ENCODE measurements at regions not wholly inside any gene's neighbourhood (a gene's known extent, or its start where the extent isn't known, plus 50 kb on each side); places are given as distances from the start of the nearest gene placed in this dataset.

DNA sequence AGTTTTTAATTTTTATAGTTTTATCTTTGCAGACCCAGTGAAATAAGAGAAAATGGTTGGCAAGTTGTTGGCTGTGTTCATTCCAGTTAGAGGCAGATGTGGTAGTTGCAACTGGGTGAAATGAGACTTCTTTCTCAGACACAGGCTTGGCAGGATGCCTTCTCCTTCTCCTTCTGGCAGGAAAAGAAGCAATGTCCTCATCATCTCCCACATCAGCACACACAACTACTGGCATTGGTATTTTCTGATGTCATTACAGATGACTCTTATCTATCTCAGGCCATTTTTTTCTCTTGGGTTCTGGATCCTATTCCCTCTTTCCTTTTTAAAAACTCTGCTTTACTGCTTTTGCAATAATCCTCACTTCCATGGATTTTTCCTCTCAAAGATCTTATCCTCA lies 103.3 kb upstream of the EDIL3 start:
- no peak for TF ChIP-seq POLR2A (IDR thresholded peaks at IDR 0.05; ENCODE audit: control extremely low read depth in 1 of 2, low read depth in 2 of 2, low read length in 2 of 2)
- no peak for TF ChIP-seq TAF1 (IDR thresholded peaks at IDR 0.05; ENCODE audit: low read depth, low read length)
- TF ChIP-seq, protein P1, sequence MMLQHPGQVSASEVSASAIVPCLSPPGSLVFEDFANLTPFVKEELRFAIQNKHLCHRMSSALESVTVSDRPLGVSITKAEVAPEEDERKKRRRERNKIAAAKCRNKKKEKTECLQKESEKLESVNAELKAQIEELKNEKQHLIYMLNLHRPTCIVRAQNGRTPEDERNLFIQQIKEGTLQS (IDR thresholded peaks at IDR 0.05; ENCODE audit: insufficient read depth, low read depth, low read length): no peak
- no peak for TF ChIP-seq EGR1 (IDR thresholded peaks at IDR 0.05; ENCODE audit: borderline replicate concordance, low read depth, low read length)
- TF ChIP-seq RNF2 (IDR thresholded peaks at IDR 0.05; ENCODE audit: borderline replicate concordance, low read depth, low read length, missing control alignments, poor library complexity, severe bottlenecking): no peak
- TF ChIP-seq POLR2AphosphoS5 (IDR thresholded peaks at IDR 0.05; ENCODE audit: low read depth, low read length): no peak
- TF ChIP-seq FOSL1 (IDR thresholded peaks at IDR 0.05; ENCODE audit: insufficient read depth, low read depth, low read length): no peak
- no peak for TF ChIP-seq EP300 (IDR thresholded peaks at IDR 0.05; ENCODE audit: borderline replicate concordance in 1 of 2, low read depth in 2 of 2, low read length in 2 of 2)

All from H1 (cell line).